ENCODE measurements at regions not wholly inside any gene's neighbourhood (a gene's known extent, or its start where the extent isn't known, plus 50 kb on each side); places are given as distances from the start of the nearest gene placed in this dataset.

DNA sequence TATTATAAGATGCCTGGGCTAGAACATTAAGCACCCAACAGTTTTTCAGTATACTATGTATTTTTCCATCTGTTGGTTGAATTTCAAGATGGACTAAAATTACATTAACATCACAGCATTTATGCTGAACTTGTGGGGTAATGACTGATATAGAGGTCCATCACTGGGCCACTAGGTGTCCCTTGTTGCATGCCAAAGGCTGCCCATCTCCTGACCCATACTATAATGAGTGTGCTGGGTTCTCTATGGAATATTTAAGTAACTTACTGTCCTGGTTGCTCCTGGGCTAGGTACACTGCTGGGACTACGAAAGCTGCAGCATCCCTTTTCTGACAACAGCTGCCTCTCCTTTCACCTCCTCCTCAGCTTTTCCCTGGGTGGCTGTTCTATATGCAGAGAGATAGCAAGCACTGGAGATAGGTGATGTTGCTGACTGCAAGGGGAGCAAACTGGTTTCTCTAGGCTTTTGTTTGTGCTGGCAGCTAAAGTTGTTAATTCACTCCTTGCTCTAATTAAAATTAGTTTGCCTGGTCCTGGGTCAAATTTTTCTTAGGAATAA is 138.6 kb upstream of the TRHDE start:
- Histone ChIP-seq H4K5ac (ENCODE audit: insufficient read length, low read depth, low read length) (no peak overlapping the region), H4K8ac (replicated peaks; ENCODE audit: insufficient read length, low read depth, low read length) (no peak overlapping the region), H3K27me3 (ENCODE audit: insufficient read depth, low read length) (no peaks in the 10 kb centered on the region), H3K79me2 (ENCODE audit: insufficient read depth, low read length) (no peaks in the 10 kb centered on the region), H3K23ac (ENCODE audit: insufficient read length, low read depth, low read length) (no peak overlapping the region), H2BK15ac (ENCODE audit: low read depth, low read length) (no peak overlapping the region), H2AFZ (ENCODE audit: low read length) (no peak overlapping the region), H3K18ac (ENCODE audit: insufficient read length, low read depth, low read length) (no peak overlapping the region), H3K9ac (ENCODE audit: extremely low read depth, insufficient read length, low read length) (no peak overlapping the region), H3K14ac (ENCODE audit: insufficient read depth, low read length) (no peak overlapping the region), H2AK5ac (ENCODE audit: insufficient read length, low read length) (no peak overlapping the region), H2BK5ac (ENCODE audit: insufficient read length, low read length) (no peak overlapping the region), H3K9me3 (ENCODE audit: control insufficient read depth, low read depth, low read length) (no peaks in the 10 kb centered on the region), H2BK12ac (ENCODE audit: insufficient read length, low read depth, low read length) (no peak overlapping the region), H3K23me2 (ENCODE audit: insufficient read length, low read depth, low read length, poor library complexity, severe bottlenecking) (no peaks in the 10 kb centered on the region), H4K20me1 (ENCODE audit: control insufficient read depth, insufficient read depth, insufficient read length) (no peaks in the 10 kb centered on the region), H2BK120ac (ENCODE audit: low read depth, low read length, poor library complexity, severe bottlenecking) (no peak overlapping the region), H3K79me1 (ENCODE audit: insufficient read depth, low read depth, low read length, poor library complexity, severe bottlenecking) (no peaks in the 10 kb centered on the region), H3K4ac (ENCODE audit: low read depth, low read length) (no peak overlapping the region), H4K91ac (ENCODE audit: insufficient read length, low read depth, low read length) (no peak overlapping the region), H3K27ac (ENCODE audit: insufficient read length, low read depth, low read length) (no peak overlapping the region), H3K4me1 (ENCODE audit: insufficient read depth, low read length) (peaks cover 6% of the 10 kb centered on the region; the same call in 1 of the 2 replicates), H3T11ph (ENCODE audit: low read length) (no peak overlapping the region), H2BK20ac (ENCODE audit: low read depth, low read length, poor library complexity, severe bottlenecking) (no peak overlapping the region), H3K56ac (ENCODE audit: insufficient read length, low read depth, low read length) (no peak overlapping the region), H3K4me2 (ENCODE audit: insufficient read depth, insufficient read length, low read length) (no peak overlapping the region)
- peak overlapping the region in 1 of 3 experiments; percentile 77; a peak in 1 of 7 replicates for H3K27ac Mint-ChIP-seq
- peak; percentile 47 for DNase-seq
- no CpG with 5 or more reads among the region's 1 CpG for WGBS (ENCODE audit: extremely low coverage, insufficient read length, low lambda C conversion rate)
- no peaks in the 10 kb centered on the region for H3K36me3 Mint-ChIP-seq (ENCODE audit: insufficient read depth in 1 of 3, low read depth in 3 of 3)
- peaks cover 26 to 27% of the 10 kb centered on the region in 2 experiments for H3K4me1 Mint-ChIP-seq
- no peak overlapping the region for H3K4me3 Mint-ChIP-seq
- H3K27me3 Mint-ChIP-seq (ENCODE audit: low read depth), result no peaks in the 10 kb centered on the region
- TF ChIP-seq, protein P1, sequence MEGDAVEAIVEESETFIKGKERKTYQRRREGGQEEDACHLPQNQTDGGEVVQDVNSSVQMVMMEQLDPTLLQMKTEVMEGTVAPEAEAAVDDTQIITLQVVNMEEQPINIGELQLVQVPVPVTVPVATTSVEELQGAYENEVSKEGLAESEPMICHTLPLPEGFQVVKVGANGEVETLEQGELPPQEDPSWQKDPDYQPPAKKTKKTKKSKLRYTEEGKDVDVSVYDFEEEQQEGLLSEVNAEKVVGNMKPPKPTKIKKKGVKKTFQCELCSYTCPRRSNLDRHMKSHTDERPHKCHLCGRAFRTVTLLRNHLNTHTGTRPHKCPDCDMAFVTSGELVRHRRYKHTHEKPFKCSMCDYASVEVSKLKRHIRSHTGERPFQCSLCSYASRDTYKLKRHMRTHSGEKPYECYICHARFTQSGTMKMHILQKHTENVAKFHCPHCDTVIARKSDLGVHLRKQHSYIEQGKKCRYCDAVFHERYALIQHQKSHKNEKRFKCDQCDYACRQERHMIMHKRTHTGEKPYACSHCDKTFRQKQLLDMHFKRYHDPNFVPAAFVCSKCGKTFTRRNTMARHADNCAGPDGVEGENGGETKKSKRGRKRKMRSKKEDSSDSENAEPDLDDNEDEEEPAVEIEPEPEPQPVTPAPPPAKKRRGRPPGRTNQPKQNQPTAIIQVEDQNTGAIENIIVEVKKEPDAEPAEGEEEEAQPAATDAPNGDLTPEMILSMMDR (conservative IDR thresholded peaks at IDR 0.05), result peak; percentile 48; the same call in 2 of the 3 replicates
- no peaks in the 10 kb centered on the region for H3K9me3 Mint-ChIP-seq

Data from H9 (cell line).